Putamen (tissue), 1 donor: ENCODE measurements at regions not wholly inside any gene's neighbourhood (a gene's known extent, or its start where the extent isn't known, plus 50 kb on each side); places are given as distances from the start of the nearest gene placed in this dataset.

Experiments used
- DNase-seq: peaks from one replicate; pipeline ENCODE4 v3.0.0-alpha.2; 2016; ENCODE audit warnings: low spot score

GRCh38 chr10:90413196-90413595 is 444.6 kb downstream of the HTR7 start:
- no peak for DNase-seq

DNA sequence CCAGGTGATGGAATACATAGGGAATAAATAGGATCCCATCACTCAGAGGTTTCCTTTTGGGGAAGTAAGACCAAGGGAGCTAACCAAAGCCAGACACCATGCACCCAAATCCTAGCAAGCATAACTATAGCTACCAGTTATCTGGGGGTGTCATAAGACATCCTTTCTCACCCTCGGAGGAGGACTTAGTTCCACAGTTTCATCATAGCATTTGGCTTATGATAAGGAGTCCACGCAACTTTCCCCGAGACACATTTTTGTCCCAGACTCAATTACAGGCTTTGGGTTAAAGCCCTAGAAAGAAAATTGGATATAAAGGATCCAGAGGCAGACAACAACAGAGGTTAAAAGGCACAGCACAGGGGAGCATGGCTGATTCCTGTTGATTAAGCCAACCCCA is 442.9 kb downstream of the HTR7 start:
- no peak for DNase-seq

DNA sequence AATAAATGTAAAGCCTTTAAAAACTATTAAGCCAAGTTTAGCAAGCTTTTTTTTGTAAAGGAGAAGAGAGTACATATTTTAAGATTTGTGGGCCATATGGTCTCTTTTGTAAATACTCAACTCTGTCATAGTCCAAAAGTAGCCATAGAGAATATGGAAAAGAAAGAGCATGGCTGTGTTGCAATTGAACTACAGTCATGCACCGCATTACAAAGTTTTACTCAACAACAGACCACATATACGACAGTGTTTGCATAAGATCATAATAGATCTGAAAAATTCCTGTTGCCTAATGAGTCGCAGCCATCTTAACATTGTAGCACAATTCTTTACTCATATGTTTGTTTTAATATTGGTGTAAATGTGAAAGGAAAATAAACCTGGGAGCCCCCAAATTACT is 440.8 kb downstream of the HTR7 start:
- DNase-seq = no peak

DNA sequence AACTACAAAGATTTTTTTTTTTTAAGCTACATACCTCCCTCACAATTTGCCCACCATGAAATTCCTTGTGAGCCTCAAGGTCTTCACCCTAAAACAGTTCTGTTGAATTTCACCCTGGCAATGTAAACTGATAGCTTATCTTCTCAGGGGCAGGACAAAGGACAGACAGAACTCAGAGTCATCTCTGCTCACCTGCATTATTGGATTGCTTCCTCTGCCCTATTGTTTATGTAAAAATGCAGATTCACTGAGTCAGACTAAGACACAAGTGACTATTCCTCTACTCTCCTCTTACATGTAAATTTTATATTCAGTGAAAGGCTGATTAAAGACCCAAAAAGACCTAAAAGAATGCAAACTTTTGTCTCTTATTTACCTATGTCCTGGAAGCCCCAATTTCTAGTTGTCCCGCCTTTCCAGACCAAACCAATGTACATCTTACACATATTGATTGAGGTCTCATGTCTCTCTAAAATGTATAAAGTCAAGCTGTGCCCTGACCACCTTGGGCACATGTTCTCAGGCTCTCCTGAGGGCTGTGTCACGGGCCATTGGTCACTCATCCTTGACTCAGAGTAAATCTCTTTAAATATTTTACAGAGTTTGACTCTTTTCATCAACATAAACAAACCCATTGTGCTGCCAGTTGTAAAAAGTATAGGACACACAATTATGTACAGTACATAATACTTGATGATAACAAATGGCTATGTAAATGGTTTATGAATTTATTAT is 440.2 kb downstream of the HTR7 start:
- DNase-seq = no peak

DNA sequence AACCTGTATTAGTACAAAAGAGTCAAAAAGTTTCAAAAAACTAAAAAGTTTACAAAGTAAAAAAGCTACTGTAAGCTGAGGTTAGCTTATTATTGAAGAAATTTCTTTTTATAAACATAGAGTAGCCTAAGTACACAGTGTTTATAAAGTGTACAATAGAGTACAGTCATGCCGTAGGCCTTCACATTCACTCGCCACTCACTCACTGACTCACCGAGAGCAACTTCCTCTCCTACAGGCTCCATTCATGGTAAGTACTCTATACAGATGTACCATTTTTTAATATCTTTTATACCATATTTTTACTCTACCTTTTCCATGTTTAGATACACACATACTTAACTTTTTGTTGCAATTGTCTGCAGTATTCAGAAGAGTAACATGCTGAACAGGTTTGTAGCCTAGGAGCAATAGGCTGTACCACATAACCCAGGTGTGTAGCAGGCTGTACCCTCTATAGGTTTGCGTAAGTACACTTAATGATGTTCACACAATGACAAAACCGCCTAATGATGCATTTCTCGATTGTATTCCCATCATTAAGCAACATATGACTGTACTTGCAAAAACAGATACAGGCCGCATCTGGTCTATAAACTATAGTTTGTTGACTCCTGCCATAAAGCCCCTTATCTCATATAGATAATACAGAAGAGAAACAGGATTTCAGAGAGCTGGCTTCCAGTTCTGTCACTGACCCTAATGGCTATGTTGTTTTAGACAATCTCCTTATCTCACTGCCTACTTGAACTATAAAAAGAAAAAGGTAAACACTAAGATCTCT is 438.8 kb downstream of the HTR7 start:
- no peak for DNase-seq

DNA sequence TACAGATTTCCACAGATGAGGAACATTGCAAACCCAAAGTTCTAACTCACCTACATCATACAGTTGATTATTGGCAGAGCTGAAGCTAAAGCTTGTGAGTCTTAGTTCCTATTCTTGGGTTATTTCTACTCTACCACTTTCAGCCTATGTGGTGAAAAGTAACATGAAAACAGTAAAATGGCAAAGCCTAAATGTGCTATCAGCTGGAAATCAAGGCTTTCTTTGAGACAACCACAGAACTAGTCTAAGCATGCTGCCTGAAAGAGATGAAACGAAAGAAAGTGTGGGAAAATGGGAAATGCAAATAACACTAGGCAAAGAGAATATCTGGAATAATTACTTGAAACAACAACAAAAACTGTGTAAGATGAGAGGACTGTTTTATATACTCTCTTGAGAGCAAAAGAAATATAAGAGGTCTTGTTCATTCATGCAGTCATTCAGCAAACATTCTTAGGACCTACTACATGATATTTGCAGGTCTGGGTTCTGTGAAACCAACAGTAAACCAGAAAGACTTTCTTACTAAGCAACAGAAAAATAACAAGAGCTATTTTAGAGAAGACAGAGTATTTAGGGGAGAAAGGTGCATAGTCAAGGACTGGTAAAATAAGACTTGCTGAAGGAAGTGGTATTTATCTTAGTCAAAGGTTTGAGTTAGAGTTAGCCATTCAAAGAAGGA is 437.1 kb downstream of the HTR7 start:
- DNase-seq = no peak

DNA sequence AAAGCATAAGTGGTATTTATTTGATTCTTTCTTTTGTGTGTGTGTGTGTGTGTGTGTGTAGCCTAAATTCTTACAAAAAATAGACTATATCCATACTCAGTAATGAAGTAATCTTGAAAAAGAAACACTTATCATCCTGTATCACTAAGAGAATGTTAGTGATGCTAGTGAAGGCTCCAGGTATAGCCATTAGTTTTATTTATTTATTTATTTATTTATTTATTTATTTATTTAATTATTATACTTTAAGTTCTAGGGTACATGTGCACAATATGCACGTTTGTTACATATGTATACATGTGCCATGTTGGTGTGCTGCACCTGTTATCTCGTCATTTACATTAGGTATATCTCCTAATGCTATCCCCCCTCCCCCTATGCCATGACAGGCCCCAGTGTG is 436.0 kb downstream of the HTR7 start:
- DNase-seq = no peak

DNA sequence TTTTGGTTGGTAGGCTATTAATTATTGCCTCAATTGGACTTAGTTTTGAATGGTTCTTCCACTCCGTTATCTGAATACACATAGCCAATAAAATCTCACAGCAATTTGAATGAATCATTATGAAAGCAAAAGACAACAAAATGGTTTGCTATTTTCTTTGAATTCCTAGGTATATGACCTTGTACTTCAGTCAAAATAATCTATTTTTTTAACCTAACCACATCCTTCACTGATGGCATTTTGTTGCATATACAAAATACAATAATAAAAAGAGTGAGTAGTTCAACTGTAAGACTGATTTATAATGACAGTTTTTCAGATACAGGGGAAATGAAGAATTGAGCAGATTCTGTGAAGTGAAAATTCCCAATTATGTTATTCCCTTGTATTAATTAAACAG is 433.1 kb downstream of the HTR7 start:
- DNase-seq = no peak

DNA sequence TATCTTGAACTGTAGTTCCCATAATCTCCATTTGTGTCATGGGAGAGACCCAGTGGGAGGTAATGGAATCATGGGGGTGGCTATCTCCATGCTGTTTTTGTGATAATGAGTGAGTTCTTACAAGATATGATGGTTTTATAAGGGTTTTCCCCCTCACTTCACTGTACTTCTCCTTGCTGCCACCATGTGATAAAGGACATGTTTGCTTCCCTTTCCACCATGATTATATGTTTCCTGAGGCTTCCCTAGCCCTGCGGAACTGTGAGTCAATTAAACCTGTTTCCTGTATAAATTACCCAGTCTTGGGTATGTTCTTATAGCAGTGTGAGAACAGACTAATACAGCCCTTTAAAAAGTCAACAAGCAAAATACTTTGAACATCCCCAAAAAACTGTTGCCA is 427.7 kb downstream of the HTR7 start:
- no peak for DNase-seq

- DNase-seq = no peak
Observed at GRCh38 chr10:90432866-90433265, 425.0 kb downstream of the HTR7 start.

DNA sequence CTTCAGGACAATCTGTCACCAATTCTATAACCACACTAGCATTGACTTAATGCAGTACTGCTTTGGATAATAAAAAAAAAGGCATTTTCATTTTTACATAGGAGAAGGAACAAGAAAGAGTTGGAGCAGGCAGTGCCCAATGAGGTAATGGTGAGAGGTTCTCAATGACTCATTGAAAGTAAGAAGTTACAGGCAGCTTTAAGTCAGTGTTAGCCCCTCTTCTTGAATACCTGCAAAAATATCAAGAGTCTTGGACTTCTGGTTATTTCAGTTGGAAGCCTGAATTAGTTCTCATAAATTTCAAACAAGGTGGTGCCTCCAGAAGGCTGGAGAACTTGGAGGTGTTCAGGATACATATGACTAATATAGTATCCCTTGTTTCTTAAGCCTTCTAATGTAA is 422.5 kb downstream of the HTR7 start:
- DNase-seq = no peak

DNA sequence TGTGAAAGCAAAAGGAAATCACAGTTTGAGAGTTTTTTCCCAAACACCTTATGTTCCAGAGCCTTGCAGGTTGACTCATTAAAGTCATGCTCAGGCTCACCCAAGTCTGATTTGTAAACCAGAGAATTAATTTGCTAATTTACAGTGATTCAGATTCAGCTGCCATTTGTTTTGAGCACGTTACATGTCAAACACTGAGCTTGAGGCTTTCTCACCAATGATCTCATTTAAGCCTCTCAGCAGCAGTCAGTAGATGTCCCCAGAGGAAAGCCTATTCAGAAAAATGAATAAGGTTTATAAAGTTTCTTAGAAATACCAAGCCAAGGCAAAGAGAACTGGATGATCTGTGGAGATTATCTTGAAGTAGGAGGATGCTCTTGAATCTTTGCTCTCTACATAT is 420.4 kb downstream of the HTR7 start:
- no peak for DNase-seq

DNA sequence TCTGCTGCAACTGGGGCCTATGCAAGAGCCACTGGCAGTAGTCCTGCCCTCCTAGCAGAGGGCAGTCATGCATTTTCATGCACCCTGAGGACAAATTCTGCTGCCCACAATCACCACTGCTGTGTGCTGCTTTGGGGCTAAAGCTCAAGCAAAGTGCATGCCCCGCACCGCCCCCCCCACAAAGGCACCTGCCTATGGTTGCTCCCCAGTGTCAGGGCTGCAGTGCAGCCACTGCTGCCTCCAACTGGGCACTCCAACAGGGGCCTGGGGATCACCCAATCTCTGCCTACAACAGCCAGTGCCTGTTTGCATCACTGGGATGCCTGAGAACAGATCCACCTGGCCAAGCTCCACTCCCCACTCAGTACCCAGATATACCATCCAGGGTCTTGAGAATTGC is 417.0 kb downstream of the HTR7 start:
- DNase-seq = no peak

GRCh38 chr10:90443342-90443741 is 414.5 kb downstream of the HTR7 start:
- no peak for DNase-seq

DNA sequence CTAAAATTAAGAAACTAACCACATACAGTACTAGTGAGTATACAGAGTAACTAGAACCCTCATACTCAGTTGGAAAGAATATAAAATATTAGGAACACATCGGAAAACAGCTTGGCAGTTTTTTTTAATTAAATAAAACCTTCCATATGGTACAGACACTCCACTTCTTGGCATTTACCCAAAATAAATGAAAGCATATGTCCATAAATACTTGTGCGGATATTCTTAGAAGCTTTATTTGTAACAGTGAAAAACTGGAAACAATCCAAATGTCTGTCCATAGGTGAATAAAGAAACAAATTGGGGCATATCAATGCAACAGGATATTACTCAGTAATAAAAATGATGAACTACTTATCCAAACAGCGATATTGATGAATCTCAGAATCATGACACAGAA is 410.0 kb downstream of the HTR7 start:
- DNase-seq = no peak

DNA sequence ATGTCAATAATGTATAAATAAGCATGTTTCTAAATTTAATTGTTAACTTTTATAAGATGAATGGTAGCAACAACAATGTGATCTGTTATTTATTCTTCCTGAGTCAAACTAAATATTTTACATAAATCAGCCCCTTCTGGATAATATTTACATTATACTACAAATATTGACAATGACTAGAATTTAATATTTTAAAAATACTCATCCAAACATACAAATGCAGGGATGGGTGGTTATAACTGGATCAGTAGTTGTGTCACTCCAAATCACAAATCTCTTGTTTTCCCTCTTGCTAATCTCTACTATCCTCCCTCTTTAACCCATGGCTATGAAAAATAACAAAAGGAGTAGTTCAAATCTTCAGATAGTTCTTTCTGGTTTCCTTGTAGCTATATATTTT is 407.0 kb downstream of the HTR7 start:
- no peak for DNase-seq

- no peak for DNase-seq
Observed at GRCh38 chr10:90451283-90451682, 406.6 kb downstream of the HTR7 start.

- DNase-seq = no peak
Observed at GRCh38 chr10:90458054-90458453, 399.8 kb downstream of the HTR7 start.

- no peak for DNase-seq
Observed at GRCh38 chr10:90458571-90458970, 399.3 kb downstream of the HTR7 start.

DNA sequence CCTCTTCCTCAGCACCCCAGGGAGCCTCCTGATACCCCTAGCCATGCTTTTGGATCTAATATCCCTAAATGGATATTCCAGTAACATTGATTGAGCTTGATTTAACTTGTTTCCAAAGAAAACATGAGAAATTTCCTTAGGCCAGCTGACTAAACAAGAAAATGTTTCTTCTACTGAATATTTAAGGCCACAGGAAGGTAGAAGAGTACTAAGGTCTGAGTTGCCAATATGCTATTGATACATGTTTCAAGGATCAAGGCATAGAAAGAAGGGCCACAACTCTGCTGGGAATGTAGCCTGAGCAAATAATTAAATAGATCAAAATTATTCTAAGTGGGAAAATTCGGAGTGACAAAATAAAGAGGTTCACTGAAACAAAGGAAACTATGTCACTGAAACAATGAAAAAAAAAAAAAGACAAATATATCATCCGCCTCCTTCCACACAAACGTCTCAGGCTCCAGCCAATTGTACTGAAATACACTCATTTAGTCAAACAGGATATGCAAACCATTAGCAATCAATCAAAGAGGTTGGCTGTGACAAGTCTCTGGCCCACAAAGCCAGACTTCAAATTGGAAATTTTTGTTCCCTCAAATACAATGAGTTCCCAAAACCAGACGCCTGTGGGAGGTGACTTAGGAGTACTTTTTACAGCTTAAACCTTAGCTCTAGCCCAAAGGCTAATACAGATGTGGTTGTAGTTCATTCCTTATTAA is 396.2 kb downstream of the HTR7 start:
- no peak for DNase-seq

GRCh38 chr10:90462749-90463470 is 394.9 kb downstream of the HTR7 start:
- no peak for DNase-seq

DNA sequence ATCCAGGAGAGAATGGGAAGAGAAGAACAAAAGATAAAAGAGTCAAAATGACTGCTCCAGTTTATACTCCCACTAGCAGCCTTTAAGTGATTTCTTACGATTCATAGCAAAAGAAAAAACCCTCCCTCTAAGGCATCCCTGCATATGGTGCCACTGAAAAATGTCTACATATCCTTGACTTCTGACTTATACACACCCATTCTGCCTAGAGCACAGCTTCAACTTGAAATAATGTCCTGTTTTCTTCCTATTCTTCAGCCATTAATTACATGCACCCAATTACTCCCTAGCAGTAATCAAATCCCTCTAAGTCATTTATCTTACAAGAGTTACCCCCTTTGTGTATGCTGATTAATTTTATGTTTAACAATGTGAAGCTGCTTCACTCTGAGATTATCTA is 393.5 kb downstream of the HTR7 start:
- DNase-seq = no peak
